NCI-H1694 treated with DMSO at 0.1 percent for 48 hours (cell line): ENCODE measurements at regions not wholly inside any gene's neighbourhood (a gene's known extent, or its start where the extent isn't known, plus 50 kb on each side); places are given as distances from the start of the nearest gene placed in this dataset.

ENCODE experiments used
- DNase-seq: peaks from one replicate; lab custom pipeline; 2025; lab: John Stamatoyannopoulos, UW

DNA sequence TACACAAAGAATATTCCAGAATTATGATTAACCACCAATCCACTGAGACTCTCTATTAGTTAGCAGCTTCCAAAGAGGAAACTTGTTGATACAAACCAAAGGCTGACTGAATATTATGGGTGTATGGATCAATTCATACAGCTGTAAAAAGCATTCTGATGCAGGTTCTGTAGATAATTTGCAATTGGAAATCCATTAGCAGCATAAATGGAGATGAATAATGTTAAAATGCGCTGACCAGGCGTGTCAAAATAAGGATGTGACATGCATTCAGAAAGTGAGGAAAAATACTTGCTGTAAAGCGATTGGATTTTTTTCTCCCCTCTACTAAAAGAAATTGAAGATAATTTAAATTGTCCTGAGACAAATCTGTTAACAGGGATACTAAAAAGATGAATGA lies 169.0 kb upstream of the DDX18 start:
- no peak for DNase-seq

DNA sequence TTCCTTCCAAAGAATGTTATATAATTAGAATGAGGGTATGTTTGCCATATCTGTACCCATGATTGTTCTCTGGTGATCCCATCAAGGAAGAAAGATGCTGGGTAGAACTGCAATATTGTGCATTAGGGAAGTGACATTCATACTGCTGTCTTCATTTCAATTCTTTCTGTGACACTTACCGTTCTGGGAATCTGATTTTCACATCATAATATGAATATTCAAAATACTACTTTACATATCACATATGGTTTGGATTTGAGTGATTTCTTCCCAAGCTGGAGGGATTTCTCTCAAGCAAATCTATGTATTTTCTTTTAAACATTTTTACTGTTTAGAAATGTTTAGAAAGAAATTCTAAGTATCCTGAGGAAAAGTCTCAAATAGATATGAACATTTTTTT lies 168.4 kb upstream of the DDX18 start:
- DNase-seq, result no peak

DNA sequence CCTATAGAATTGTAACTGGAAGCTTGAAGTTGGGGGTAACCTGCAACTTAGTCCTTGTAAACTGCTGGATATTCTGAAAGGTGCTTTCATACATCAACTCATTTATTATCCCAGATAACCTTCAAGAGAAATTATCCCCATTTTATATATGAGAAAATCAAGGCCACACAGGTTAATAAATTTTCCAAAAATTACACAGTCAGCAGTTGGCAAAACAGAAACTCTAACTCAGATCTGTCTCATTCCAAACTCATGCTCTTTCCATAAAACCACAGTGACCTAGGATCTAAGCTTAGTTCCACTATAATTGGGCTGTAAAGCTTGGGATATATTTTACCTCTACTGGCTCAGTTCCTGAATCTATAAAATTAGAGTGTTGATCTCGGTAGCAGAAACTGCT lies 167.6 kb upstream of the DDX18 start:
- DNase-seq, result no peak

DNA sequence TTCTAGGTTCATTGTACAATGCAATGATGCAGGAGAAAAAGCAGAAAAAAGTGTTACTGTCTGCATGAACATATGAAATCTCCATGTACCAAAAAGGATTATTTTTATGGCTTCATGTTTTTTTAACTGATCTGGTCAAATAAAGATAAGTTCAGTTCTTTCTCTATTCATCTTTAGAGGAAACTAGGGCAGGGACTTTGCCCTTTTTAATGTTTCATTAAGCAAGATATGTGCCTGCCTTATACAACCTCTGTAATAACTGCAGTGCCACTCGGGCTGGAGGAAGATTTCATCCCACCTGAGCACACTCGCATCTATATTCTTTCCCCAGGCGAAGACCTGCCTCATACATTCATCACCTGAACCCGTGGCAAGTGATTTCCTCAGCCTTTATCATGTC lies 157.9 kb upstream of the DDX18 start:
- DNase-seq, result no peak

DNA sequence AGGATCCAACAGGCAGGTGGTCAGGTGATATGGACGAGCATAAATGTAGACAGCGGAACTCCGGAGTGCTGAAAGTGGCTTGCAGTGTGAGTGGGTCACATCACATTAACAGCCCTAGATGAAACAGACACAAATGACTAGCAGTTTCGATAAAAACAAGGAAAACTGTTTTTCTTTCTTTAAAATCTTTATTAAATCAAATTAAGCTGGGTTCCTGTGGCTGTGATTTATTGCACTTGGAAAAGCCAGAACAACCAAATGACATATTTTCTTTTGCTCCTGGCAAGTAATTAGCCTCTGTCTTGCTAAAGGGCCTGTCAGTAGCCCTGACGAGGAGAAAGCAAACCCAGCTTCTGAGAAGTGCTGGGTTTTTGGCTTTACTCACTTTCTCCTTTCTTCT lies 152.9 kb upstream of the DDX18 start:
- DNase-seq, result no peak

DNA sequence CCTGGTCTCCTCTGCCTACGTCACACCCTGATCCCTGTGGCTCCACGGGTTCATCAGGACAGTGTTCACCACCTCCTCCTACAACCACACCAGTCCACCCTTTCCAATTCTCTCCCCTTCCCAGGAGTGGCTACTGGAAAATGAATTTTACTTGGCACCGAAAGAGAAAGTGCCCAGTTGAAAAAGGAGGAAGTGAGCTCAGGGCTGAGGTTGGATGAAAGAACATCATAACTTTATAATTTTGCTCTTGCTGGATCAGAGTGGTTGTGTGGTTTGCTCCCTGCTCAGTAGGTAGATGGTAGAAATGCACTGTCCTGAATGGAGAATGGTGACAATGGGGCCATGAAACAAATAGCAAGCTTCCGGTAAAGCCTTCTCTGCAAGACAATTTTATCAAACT lies 140.3 kb upstream of the DDX18 start:
- DNase-seq, result no peak

DNA sequence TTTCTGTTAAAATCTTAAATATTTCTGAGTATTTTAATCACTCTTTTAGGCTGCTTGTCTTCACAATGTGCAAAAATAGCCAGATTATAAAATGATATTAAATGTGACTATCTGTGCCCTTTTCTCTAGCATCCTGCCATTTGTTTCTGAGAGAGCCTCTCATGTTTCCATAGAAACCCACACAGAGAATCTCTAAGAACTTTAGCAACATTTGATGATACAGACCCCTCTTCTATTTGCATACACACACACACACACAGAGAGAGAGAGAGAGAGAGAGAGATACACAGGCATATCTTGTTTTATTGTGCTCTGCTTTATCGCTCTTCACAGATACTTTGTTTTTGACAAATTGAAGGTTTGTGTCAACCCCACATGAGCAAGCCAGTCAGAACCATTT lies 134.5 kb upstream of the DDX18 start:
- no peak for DNase-seq

DNA sequence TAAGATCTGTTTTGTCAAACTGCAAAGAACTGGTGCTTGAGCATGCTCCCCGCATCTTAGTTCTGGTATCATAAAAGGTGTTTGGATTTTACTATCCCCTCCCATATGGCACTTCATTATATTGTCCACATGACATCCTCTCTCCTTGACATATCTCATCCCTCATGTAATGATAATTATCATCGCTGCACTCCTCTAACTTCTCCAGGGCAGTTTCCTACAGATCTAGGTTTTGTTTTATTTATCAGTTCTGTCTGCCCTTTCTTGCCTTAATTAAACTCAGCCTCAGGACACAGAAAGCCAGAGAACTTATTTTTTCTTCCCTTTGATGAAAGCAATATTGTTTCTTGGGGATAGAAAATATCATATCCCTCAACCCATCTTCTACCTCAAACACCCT lies 129.6 kb upstream of the DDX18 start:
- DNase-seq, result no peak

DNA sequence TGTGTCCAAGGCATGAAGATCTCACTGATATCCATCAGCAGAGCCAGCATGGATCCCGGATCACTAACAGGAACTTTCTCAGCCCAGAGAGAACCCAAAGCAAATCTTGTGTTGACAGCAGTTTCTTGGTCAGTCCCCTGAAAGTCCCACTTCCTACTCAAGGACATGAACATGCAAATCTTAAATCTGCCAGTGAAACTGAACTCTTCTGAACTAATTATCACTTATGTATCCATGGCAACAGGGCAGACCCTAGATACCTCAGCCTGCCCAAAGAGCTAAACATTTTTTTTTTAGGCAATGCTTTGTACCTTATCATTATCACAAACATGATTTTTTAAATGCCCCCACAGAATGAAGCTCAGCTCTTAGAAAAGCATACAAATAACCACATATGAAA lies 127.8 kb upstream of the DDX18 start:
- DNase-seq, result no peak

DNA sequence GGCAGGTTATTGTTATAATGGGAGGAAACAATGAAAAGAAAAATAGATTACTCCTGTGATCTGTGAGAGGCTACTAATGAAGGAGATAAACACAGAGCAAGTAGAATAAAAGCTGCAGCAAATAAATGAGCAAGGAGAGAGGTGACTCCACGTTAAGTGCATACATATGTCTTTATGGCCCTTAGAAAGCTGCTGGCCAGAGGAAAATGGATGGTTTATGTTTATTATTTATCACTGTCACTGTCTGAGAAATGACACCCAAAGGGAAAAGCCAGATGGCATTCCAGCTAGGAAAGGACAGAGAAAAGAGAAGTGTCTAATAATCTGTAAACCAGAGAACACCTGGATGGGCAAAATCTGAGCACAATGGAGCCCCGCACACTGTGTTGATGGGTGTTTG lies 122.9 kb upstream of the DDX18 start:
- DNase-seq, result no peak

DNA sequence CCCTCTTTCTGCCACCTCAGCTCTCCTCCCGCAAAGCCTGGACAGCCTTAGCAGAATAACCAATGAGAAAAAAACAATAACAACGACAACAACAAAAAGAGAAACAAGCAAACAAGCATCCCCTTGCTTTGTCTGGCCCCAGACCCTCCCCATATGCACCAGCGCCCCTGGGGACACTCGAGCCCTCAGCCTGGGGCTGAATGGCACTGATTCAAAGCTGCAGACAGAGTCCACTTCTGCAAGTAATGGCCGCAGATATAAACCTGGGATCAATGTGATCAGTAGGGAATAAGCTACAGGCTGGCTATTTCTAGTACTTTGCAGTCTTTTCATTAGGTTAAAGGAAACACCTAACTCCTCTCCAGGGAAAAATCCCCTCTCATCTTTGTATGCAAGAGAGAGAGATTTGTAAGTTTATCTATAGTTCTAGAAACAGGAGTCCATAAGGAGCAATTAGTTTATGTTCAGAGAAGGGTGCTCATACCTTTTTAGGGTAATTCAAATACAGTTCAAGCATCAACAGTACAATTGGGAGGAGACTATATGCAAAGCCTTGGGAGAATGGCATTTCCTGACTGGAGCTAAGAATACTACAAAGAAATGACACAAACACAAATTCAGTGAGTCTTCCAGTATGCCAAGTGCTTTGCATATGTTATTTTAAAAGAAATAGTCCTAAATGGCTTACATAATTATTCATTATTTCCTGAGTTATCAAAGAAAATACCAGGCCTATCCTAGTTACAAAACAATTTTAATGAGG lies 122.3 kb upstream of the DDX18 start:
- DNase-seq, result no peak

DNA sequence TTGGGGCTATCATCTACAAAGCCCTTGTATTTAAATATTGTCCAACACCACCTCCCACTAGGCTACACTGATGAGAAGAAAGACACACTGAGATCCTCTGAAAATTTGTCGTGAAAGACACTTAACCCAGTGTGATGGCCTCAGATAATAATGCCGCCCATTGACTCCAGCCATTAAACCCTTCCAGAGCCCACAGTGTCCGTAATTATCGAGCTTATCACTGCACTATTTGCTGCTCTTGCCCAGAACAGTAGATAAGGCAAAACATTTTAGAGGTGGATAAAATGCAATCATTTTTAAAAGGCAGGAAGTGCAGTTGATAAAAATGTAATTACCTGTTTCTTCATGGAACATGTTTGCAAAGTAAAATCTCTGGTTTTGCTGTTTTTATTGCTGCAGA lies 121.3 kb upstream of the DDX18 start:
- DNase-seq, result no peak

DNA sequence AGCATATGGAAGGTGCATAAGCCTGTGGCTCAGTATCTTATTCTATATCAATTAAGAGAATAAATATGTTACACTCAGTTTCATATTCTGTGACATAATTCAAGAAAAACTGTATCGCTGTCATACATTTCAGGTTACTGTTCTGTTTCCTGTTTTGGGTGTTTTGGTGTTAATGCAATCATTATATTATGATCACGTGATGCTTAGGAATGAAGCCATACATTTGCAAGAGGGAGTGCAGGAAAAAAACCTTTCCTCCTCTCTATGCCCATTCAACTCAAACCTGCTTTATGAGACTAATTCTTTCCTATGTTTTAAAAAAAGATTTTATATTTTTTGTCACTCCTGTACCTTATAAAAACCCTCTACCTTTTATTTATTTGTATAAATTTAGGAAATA lies 120.8 kb upstream of the DDX18 start:
- no peak for DNase-seq

DNA sequence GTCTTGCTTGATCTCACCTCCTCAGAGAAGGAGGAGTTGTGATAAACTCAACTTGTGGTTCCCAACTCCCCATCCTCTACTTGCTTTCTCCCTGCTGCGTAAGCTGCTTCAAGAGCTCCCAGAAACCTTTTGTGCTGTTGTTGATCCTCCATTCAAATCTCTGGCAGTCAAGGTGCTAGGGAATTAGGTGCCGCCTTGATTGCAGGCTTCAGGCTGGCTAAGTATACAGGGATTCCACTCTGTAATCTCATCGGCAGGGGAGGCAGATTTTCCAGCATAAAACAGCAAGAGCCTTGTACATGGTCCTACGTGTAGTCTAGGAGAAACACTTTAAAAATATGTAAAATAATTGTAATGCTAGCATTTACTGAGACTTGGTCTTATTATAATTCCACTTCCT lies 116.2 kb upstream of the DDX18 start:
- DNase-seq, result no peak

DNA sequence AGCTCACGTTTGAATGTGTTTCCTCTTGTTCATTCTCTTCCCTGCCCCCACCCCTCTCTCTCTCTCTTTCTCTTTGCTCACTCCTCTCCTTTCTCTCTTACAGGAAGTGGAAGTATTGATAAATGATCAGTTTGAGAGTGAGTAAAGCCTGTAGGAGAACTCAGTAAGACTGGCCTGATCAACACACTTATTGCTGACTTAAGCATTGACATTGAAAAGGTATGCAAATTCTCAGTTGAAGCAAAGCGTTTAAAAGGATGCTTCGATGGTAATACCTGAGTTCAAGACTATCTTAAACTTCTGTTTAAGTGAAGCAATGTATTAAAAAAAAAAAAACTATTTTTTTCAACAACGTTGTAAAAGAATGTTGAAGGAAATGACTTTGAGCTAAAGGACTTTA lies 115.7 kb upstream of the DDX18 start:
- no peak for DNase-seq

DNA sequence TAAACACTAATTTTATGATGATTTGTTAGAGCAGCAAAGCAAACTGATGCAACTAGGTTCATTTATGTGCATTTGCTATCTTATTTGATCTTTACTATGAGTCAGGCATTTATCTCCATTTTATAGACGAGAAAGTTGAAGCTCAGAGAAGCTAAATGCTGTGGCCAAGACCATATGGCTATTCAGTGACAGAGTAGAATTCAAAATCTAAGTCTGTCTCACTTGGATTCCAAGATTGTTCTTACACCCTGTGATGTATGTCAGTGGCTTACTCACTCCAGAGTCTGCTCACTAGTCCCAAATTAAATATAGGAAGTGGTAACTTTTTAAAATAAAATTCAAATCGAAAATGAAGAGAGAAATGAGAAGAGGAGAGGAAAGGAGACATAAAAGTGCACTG lies 114.0 kb upstream of the DDX18 start:
- DNase-seq, result no peak

DNA sequence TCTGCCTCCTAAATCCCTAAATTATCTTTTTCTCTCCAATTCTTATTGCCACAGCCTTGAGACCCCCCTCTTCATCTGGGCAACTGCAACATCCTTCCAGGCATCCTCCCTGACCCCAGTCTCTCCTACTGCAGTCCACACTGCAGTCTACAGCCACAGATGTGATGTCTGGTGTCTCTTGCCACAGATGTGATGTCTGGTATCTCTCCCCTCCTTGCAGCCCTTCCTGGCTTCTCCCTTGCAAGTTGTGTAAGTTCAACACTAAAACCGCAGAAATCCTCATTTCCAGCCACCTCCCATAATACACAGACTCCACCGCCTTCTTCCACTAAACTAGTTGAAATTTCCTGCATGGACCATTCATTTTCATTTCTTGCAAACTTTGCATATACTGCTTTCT lies 113.1 kb upstream of the DDX18 start:
- DNase-seq, result no peak

DNA sequence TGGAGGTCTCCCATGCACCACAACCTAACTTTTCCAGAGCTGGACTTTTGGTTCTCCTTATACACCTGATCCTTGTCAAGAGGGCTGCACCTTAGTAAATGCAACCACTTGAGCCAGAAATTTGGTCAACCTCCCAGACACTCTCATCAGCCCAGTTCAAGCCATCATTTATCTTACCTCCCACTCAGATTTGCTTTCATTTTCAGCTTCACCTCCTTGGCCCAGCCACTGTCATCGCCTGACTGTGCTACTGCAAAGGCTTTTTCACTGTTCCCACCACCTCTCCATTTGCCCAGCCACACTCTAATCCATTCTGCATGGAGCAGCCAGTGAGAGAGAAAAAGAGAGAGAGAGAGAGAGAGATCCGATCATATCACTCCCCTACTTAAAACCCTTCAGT lies 112.4 kb upstream of the DDX18 start:
- no peak for DNase-seq

DNA sequence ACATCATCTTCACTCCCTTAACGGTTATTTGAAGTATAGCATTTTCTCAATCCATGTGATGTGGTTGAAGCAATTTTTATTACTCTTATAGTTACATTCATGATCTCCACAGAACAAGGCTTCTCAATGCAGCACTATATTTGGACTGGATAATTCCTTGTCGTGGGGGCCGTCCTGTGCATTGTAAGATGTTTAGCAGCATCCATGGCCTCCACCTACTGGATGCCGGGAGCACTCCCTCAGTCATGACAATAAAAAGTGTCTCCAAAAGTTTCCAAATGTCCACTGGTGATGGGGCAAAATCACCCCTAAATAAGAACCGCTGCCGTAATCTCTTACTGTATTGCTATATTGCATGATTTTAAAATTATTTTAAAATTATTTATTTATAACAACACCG lies 110.6 kb upstream of the DDX18 start:
- DNase-seq, result no peak

DNA sequence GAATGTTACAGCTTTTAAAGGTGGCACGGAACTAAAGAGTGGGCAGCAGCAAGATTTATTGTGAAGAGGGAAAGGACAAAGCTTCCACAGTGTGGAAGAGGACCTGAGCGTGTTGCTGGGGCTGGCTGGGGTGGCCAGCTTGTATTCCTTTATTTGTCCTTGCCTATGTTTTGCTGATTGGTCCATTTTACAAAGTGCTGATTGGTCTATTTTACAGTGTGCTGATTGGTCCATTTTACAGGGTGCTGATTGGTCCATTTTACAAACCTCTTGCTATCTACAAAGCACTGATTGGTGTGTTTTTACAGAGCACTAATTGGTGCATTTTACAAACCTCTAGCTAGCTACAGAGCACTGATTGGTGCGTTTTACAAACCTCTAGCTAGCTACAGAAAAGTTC lies 109.7 kb upstream of the DDX18 start:
- no peak for DNase-seq

DNA sequence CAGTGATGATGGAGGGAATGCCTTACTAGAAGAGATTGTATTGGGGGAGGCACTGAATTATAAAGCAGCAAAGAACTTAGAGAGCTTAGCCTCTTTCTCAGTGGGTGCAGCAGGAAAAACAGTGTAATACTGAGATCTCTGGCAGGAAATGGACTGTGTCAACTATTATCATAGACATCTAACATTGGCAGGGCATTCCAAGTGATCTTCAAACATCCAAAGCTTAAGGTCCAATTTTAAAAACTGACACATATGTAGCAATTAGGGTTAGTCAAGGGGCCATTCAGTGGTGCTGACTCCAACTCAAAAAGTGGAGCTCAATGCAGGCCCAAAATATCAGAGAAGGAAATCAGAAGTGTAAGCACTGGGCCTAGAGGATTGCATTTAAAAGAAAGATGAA lies 106.6 kb upstream of the DDX18 start:
- no peak for DNase-seq

DNA sequence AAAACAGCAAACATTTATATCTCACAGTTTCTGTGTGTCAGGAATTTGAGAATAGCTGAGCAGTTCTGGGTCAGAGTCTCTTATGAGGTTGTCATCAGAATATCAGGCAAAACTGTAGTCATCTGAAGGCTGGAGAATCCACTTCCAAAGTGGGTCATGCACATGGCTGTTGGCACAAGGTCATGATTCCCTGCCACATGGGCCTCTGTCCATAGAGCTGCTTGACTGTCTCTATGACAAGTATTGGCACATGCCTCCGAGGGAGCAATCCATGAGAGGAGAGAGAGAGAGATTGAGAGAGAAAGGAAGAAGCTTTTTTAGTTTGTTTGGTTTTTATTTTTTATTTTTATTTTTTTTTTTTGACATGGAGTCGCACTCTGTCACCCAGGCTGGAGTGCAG lies 101.8 kb upstream of the DDX18 start:
- no peak for DNase-seq

DNA sequence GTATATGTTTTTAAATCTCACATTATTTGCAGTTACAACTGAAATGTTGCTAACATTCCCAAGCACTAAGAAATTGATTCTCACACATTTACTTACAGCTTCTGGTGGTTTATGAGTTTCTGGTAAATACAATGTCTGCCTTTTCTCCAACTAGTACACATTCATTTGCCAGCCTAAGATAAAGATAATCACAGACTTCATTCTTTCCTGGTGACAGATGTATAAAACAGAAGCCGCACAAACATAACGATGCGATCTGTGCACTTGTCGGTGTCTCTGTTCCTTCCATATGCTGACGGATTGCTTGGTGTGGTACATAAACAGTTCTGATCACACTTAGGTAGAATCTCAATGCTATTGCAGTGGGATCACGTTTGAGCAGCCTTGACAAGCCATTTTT lies 100.4 kb upstream of the DDX18 start:
- DNase-seq, result peak; percentile 61

DNA sequence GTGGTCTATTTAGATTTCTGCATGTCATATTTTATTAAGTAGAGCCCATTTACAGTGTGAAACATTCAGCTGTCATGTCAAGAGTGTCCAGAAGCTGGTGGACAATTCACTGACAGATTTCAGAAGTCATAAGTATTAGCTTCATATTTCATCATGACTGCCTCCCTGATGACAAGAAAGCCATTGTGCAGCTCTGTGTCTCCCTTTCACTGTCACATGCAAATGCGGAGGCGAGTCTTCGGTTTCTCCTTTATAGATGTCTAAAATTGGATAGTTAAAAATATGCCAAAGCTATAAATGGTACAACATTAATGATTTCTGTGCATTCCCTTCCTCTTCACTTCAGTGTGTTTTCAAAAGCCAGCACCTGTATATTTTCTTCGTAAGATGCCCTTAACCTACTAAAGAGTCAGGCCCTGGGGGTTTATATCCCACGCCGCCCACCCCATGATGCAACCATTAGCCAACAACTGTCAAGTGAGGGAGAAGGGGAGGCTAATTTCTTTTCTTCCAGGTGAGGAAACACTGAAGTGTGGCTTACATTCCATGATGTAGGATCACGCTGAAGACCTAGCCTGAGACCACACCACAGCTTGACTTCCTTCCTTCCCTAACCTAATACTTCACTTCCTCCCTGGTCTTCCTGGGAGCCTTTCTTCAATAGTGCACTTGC lies 99.6 kb upstream of the DDX18 start:
- no peak for DNase-seq
